Loucy (cell line): ENCODE measurements at regions not wholly inside any gene's neighbourhood (a gene's known extent, or its start where the extent isn't known, plus 50 kb on each side); places are given as distances from the start of the nearest gene placed in this dataset.

Experiments
- H2AFZ ChIP-seq: fragments of 200-600 bp; sonication (generic); 2 replicates; pipeline ENCODE4 v1.6.0; 2016; ENCODE audit warnings: antibody characterized with exemption, mild to moderate bottlenecking, low read length, moderate library complexity
- H3F3A ChIP-seq: fragments of 200-600 bp; 2 replicates; pipeline ENCODE4 v1.6.0; 2016; ENCODE audit warnings: antibody characterized with exemption, low read depth, mild to moderate bottlenecking
- H3K27me3 ChIP-seq: fragments of 200-600 bp; sonication (generic); 2 replicates; pipeline ENCODE4 v1.6.1; 2014; ENCODE audit warnings: low read length, mild to moderate bottlenecking; ENCODE audit not compliant: insufficient read depth, poor library complexity, severe bottlenecking
- H3K36me3 ChIP-seq: fragments of 200-600 bp; sonication (generic); 2 replicates; pipeline ENCODE4 v1.6.1; 2016; ENCODE audit warnings: low read length; ENCODE audit not compliant: insufficient read depth
- H3K4me1 ChIP-seq: fragments of 200-600 bp; sonication (generic); 2 replicates; pipeline ENCODE4 v1.5.1; 2014; ENCODE audit warnings: low read length, mild to moderate bottlenecking; ENCODE audit not compliant: insufficient read depth, poor library complexity, severe bottlenecking
- H3K4me2 ChIP-seq: fragments of 200-600 bp; sonication (generic); 2 replicates; pipeline ENCODE4 v1.6.0; 2014; ENCODE audit warnings: antibody characterized with exemption, low read length, low read depth, mild to moderate bottlenecking; ENCODE audit not compliant: poor library complexity, severe bottlenecking
- H3K4me3 ChIP-seq: fragments of 200-600 bp; sonication (generic); 2 replicates; pipeline ENCODE4 v1.5.1; 2014; ENCODE audit warnings: low read length, mild to moderate bottlenecking, mixed read lengths; ENCODE audit not compliant: poor library complexity, severe bottlenecking
- H3K79me2 ChIP-seq: fragments of 200-600 bp; sonication (generic); 2 replicates; pipeline ENCODE4 v1.6.1; 2014; ENCODE audit warnings: low read length; ENCODE audit not compliant: insufficient read depth
- H3K9ac ChIP-seq: fragments of 200-600 bp; sonication (generic); 2 replicates; pipeline ENCODE4 v1.6.0; 2014; ENCODE audit warnings: mild to moderate bottlenecking, low read depth, low read length, moderate library complexity; ENCODE audit not compliant: poor library complexity, severe bottlenecking
- H3K9me2 ChIP-seq: fragments of 200-600 bp; sonication (generic); replicated peaks from 2 replicates; pipeline ENCODE4 v1.6.1; 2016; ENCODE audit warnings: low read depth, low read length, mixed read lengths
- H3K9me3 ChIP-seq: fragments of 200-600 bp; sonication (generic); 2 replicates; pipeline ENCODE4 v1.6.1; 2014; ENCODE audit warnings: mild to moderate bottlenecking, antibody characterized with exemption, low read length, low read depth; ENCODE audit not compliant: insufficient read depth
- H4K20me1 ChIP-seq: fragments of 200-600 bp; sonication (generic); 2 replicates; pipeline ENCODE4 v1.6.0; 2014; ENCODE audit warnings: antibody characterized with exemption, low read length, mild to moderate bottlenecking; ENCODE audit not compliant: insufficient read depth, poor library complexity, severe bottlenecking
- EZH2phosphoT487 ChIP-seq: fragments of 200-600 bp; IDR thresholded peaks from 2 replicates; pipeline ENCODE4 v1.6.1; 2018; ENCODE audit warnings: antibody characterized with exemption, mild to moderate bottlenecking, moderate library complexity, borderline replicate concordance
- TF ChIP-seq, protein P1 (sequence below): fragments of 200-600 bp; sonication (generic); conservative IDR thresholded peaks from 2 replicates; pipeline ENCODE4 v1.5.1; 2014; ENCODE audit warnings: mild to moderate bottlenecking, antibody characterized with exemption, low read length

DNA sequence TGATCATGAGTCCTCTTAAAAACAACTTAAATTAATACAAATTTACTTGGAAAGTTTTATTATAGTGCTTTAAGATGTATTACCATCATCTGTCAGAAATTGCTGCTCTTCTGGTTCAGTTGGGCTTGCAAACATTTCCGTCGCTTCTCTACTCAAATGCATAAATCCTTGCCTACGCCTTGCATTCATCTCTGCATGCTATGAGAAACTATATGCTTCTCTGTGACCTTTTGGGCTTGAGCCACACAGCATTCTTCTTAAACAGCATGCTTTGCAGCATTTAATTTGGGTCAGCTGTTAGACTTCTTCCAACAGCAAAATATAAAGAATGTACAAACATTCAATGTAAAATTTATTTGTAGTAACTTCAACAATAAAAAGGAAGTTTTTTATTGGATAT lies 305.7 kb upstream of the FLRT2 start:
- no peaks in the 10 kb centered on the region for H3K4me1 ChIP-seq
- H3K4me2 ChIP-seq = no peak overlapping the region
- no peak overlapping the region for H2AFZ ChIP-seq
- no peaks in the 10 kb centered on the region for H3K27me3 ChIP-seq
- H3F3A ChIP-seq = no peaks in the 10 kb centered on the region
- H3K9me3 ChIP-seq = no peaks in the 10 kb centered on the region
- no peak for TF ChIP-seq EZH2phosphoT487
- TF ChIP-seq, protein P1, sequence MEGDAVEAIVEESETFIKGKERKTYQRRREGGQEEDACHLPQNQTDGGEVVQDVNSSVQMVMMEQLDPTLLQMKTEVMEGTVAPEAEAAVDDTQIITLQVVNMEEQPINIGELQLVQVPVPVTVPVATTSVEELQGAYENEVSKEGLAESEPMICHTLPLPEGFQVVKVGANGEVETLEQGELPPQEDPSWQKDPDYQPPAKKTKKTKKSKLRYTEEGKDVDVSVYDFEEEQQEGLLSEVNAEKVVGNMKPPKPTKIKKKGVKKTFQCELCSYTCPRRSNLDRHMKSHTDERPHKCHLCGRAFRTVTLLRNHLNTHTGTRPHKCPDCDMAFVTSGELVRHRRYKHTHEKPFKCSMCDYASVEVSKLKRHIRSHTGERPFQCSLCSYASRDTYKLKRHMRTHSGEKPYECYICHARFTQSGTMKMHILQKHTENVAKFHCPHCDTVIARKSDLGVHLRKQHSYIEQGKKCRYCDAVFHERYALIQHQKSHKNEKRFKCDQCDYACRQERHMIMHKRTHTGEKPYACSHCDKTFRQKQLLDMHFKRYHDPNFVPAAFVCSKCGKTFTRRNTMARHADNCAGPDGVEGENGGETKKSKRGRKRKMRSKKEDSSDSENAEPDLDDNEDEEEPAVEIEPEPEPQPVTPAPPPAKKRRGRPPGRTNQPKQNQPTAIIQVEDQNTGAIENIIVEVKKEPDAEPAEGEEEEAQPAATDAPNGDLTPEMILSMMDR = no peak
- H3K79me2 ChIP-seq = no peaks in the 10 kb centered on the region
- no peak overlapping the region for H3K4me3 ChIP-seq
- H3K9ac ChIP-seq = no peak overlapping the region
- no peaks in the 10 kb centered on the region for H3K9me2 ChIP-seq
- no peaks in the 10 kb centered on the region for H3K36me3 ChIP-seq
- H4K20me1 ChIP-seq = no peaks in the 10 kb centered on the region

GRCh38 chr14:85233756-85234155 lies 296.2 kb upstream of the FLRT2 start:
- no peak overlapping the region for H2AFZ ChIP-seq
- H3K79me2 ChIP-seq = no peaks in the 10 kb centered on the region
- H3K4me2 ChIP-seq = no peak overlapping the region
- no peak overlapping the region for H3K4me3 ChIP-seq
- peaks cover 14% of the 10 kb centered on the region for H3K4me1 ChIP-seq
- no peaks in the 10 kb centered on the region for H3K27me3 ChIP-seq
- 0 out of 2 replicates have a peak, but pooled peaks cover 5% of the 10 kb centered on the region for H3K9me3 ChIP-seq
- no peak for TF ChIP-seq EZH2phosphoT487
- TF ChIP-seq, protein P1 = no peak
- H3F3A ChIP-seq = no peaks in the 10 kb centered on the region
- H3K9me2 ChIP-seq = no peaks in the 10 kb centered on the region
- H3K9ac ChIP-seq = no peak overlapping the region
- H4K20me1 ChIP-seq = no peaks in the 10 kb centered on the region
- no peaks in the 10 kb centered on the region for H3K36me3 ChIP-seq

DNA sequence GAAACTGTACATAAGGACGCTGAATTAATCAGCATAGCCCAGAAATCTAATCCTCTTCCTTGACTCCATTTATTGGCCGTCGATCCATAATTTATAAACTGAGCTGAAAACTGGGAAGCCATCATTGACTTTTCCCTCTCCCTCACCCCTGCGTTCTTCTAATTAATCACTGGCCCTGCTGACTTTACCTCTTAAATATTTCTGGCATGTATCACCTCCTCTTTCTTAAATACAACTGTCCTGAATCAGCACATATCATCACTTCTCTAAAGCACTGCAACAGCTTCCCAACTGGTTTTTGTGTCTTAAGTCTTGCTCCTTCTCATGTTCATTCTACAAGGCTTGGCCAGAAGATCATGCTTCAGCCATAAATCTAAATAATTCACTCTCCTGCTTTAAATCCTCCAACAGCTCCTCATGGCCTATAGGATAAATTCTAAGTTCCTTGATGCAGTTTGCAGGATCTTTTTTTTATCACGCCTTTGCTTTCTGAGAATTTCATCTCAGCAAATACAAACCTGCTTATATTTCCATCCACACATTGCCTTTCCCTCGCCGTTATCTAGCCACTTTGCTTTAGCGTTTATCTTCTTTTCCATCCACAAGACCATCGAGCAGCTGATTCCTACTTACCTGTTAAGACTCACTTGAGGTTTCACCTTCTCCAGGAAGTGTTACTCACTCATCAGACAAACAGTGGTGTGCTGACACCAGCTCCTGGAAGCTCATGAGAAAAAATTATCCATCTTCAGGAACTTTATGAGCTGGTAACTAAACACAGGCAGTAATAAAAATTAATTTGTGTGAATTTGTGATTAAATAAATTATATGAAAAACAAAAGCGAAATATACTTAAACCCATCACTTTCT lies 295.6 kb upstream of the FLRT2 start:
- H3K9me2 ChIP-seq = no peaks in the 10 kb centered on the region
- no peak overlapping the region for H3K9ac ChIP-seq
- peaks cover 14% of the 10 kb centered on the region for H3K4me1 ChIP-seq
- no peaks in the 10 kb centered on the region for H3F3A ChIP-seq
- TF ChIP-seq, protein P1 = no peak
- no peak for TF ChIP-seq EZH2phosphoT487
- no peaks in the 10 kb centered on the region for H3K36me3 ChIP-seq
- H4K20me1 ChIP-seq = no peaks in the 10 kb centered on the region
- no peaks in the 10 kb centered on the region for H3K79me2 ChIP-seq
- H2AFZ ChIP-seq = no peak overlapping the region
- H3K4me3 ChIP-seq = no peak overlapping the region
- no peaks in the 10 kb centered on the region for H3K27me3 ChIP-seq
- H3K4me2 ChIP-seq = no peak overlapping the region
- H3K9me3 ChIP-seq = 0 out of 2 replicates have a peak, but pooled peaks cover 5% of the 10 kb centered on the region
